GM23248 (cell line): ENCODE measurements at regions not wholly inside any gene's neighbourhood (a gene's known extent, or its start where the extent isn't known, plus 50 kb on each side); places are given as distances from the start of the nearest gene placed in this dataset.
"Not testable (repeated sequence)": the region's sequence is repeated elsewhere in the genome, so short reads cannot be mapped to it uniquely, and the experiment has no call there.

ENCODE experiments used
- DNase-seq: peaks from one replicate; pipeline ENCODE4 v3.0.0-alpha.2; 2015
- H2AFZ ChIP-seq: fragments of 200-600 bp; sonication (generic); 2 replicates; pipeline ENCODE4 v1.6.1; 2016; ENCODE audit warnings: antibody characterized with exemption
- H3F3A ChIP-seq: fragments of 200-600 bp; sonication (generic); 2 replicates; pipeline ENCODE4 v1.6.1; 2016; ENCODE audit warnings: mild to moderate bottlenecking, antibody characterized with exemption, mixed run types; ENCODE audit not compliant: insufficient read depth
- H3K27ac ChIP-seq: fragments of 200-600 bp; sonication (generic); 2 replicates; pipeline ENCODE4 v1.5.1; 2016; ENCODE audit warnings: mild to moderate bottlenecking
- H3K27me3 ChIP-seq: fragments of 200-600 bp; sonication (generic); replicated peaks from 2 replicates; pipeline ENCODE4 v1.6.1; 2016; ENCODE audit warnings: mild to moderate bottlenecking; ENCODE audit not compliant: insufficient read depth
- H3K36me3 ChIP-seq: fragments of 200-600 bp; sonication (generic); 2 replicates; pipeline ENCODE4 v1.6.1; 2016; ENCODE audit warnings: low read depth, mild to moderate bottlenecking
- H3K4me1 ChIP-seq: fragments of 200-600 bp; sonication (generic); 2 replicates; pipeline ENCODE4 v1.6.1; 2016; ENCODE audit warnings: mild to moderate bottlenecking; ENCODE audit not compliant: insufficient read depth
- H3K4me2 ChIP-seq: fragments of 200-600 bp; sonication (generic); one replicate; pipeline ENCODE4 v1.6.1; 2016; ENCODE audit warnings: mild to moderate bottlenecking; ENCODE audit not compliant: unreplicated experiment
- H3K4me3 ChIP-seq: fragments of 200-600 bp; sonication (generic); 2 replicates; pipeline ENCODE4 v1.5.1; 2016; ENCODE audit warnings: mild to moderate bottlenecking
- H3K79me2 ChIP-seq: fragments of 200-600 bp; sonication (generic); 2 replicates; pipeline ENCODE4 v1.6.1; 2016; ENCODE audit warnings: mild to moderate bottlenecking; ENCODE audit not compliant: insufficient read depth
- H3K9ac ChIP-seq: fragments of 200-600 bp; sonication (generic); 2 replicates; pipeline ENCODE4 v1.6.1; 2016; ENCODE audit warnings: mild to moderate bottlenecking
- H3K9me2 ChIP-seq: fragments of 200-600 bp; sonication (generic); 2 replicates; pipeline ENCODE4 v1.6.1; 2016; ENCODE audit warnings: mixed run types, mild to moderate bottlenecking, moderate library complexity; ENCODE audit not compliant: insufficient read depth
- H3K9me3 ChIP-seq: fragments of 200-600 bp; sonication (generic); one replicate; pipeline ENCODE4 v1.6.1; 2017; ENCODE audit warnings: low read depth
- H4K20me1 ChIP-seq: fragments of 200-600 bp; sonication (generic); 2 replicates; pipeline ENCODE4 v1.6.0; 2016; ENCODE audit not compliant: insufficient read depth
- EZH2 ChIP-seq: fragments of 200-600 bp; sonication (generic); IDR thresholded peaks from 2 replicates; pipeline ENCODE4 v1.6.1; 2018; ENCODE audit warnings: antibody characterized with exemption, mild to moderate bottlenecking; ENCODE audit not compliant: insufficient read depth, poor library complexity, severe bottlenecking
- EZH2phosphoT487 ChIP-seq: fragments of 200-600 bp; sonication (generic); IDR thresholded peaks from 2 replicates; pipeline ENCODE4 v1.6.1; 2018; ENCODE audit warnings: antibody characterized with exemption, moderate library complexity, mild to moderate bottlenecking, low read depth; ENCODE audit not compliant: insufficient read depth
- WGBS, 2 experiments: methylation state at CpG; one replicate each; pipeline ENCODE4 v1.1.6; 2015 to 2017; ENCODE audit warnings: low lambda C conversion rate in 2 of 2, low coverage in 1 of 2; ENCODE audit errors: missing lambda C conversion rate in 2 of 2; 5-methylcytosine and 5-hydroxymethylcytosine counted together
- in situ Hi-C: fragments of 300-500 bp; cut with MboI; formaldehyde crosslinking; loops from 2 replicates; pipeline ENCODE4 v1.15.0; 2020

- Histone ChIP-seq H3K4me3 (no peak overlapping the region), H3K79me2 (no peaks in the 10 kb centered on the region), H3K27me3 (no peaks in the 10 kb centered on the region), H3F3A (no peaks in the 10 kb centered on the region), H3K36me3 (no peaks in the 10 kb centered on the region), H3K9me3 (no peaks in the 10 kb centered on the region), H3K9ac (no peak overlapping the region), H3K4me2 (no peak overlapping the region), H3K9me2 (no peaks in the 10 kb centered on the region), H2AFZ (no peak overlapping the region), H4K20me1 (no peaks in the 10 kb centered on the region), H3K27ac (no peak overlapping the region), H3K4me1 (no peaks in the 10 kb centered on the region)
- in situ Hi-C loops = no loop called here
- WGBS, 2 experiments = 15 to 16% methylated on average over 2 of the region's 2 CpGs
- DNase-seq = no peak
- TF ChIP-seq EZH2phosphoT487 (no peak), EZH2 (no peak)
Measured at GRCh38 chr1:83493633-83494032, 505.3 kb downstream of the TTLL7 start.

DNA sequence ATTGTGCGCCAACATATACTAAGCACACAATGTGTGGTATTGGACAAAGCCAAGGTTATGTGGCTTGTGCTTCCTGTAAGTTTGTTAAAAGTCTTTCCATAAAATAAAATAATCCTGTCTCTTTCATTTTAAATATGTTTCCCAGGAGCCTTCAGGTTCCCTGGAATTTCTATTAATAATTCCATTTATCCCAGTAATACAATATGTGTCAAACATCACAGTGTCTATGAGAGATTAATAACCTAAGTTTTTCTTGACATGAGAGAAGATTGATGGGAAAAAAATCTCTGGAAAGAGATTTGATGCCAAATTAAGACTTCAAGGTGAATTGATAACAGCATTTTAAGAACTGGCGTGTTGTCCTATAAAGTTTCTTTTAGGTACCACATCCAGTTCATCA is 507.0 kb downstream of the TTLL7 start:
- no peaks in the 10 kb centered on the region for H3K4me1 ChIP-seq
- H3K4me3 ChIP-seq = no peak overlapping the region
- H3K27ac ChIP-seq = no peak overlapping the region
- 84 to 100% methylated on average over 2 of the region's 2 CpGs for WGBS, 2 experiments
- H3K9me3 ChIP-seq = no peaks in the 10 kb centered on the region
- no peak for TF ChIP-seq EZH2
- no peak for TF ChIP-seq EZH2phosphoT487
- no peaks in the 10 kb centered on the region for H3K79me2 ChIP-seq
- H3K4me2 ChIP-seq = no peak overlapping the region
- no peak for DNase-seq
- H3K27me3 ChIP-seq = no peaks in the 10 kb centered on the region
- no peaks in the 10 kb centered on the region for H3K9me2 ChIP-seq
- no peaks in the 10 kb centered on the region for H3F3A ChIP-seq
- no peaks in the 10 kb centered on the region for H3K36me3 ChIP-seq
- no peak overlapping the region for H2AFZ ChIP-seq
- H3K9ac ChIP-seq = no peak overlapping the region
- H4K20me1 ChIP-seq = no peaks in the 10 kb centered on the region
- in situ Hi-C loops = no loop called here

GRCh38 chr1:83490988-83491387 is 507.9 kb downstream of the TTLL7 start:
- H3K9me3 ChIP-seq = no peaks in the 10 kb centered on the region
- no peak overlapping the region for H3K27ac ChIP-seq
- no peak overlapping the region for H3K4me3 ChIP-seq
- TF ChIP-seq EZH2 = no peak
- TF ChIP-seq EZH2phosphoT487 = no peak
- no peaks in the 10 kb centered on the region for H3F3A ChIP-seq
- no peak for DNase-seq
- no peaks in the 10 kb centered on the region for H3K79me2 ChIP-seq
- in situ Hi-C loops = no loop called here
- no peaks in the 10 kb centered on the region for H3K4me1 ChIP-seq
- no peak overlapping the region for H2AFZ ChIP-seq
- no peaks in the 10 kb centered on the region for H3K36me3 ChIP-seq
- H3K9me2 ChIP-seq = no peaks in the 10 kb centered on the region
- no peaks in the 10 kb centered on the region for H4K20me1 ChIP-seq
- no peaks in the 10 kb centered on the region for H3K27me3 ChIP-seq
- H3K4me2 ChIP-seq = no peak overlapping the region
- no peak overlapping the region for H3K9ac ChIP-seq

GRCh38 chr1:83488105-83488504 is 510.8 kb downstream of the TTLL7 start:
- H4K20me1 ChIP-seq, H3K27me3 ChIP-seq, H3K4me2 ChIP-seq, H3K9ac ChIP-seq, H3K9me2 ChIP-seq, DNase-seq, H3K9me3 ChIP-seq, H2AFZ ChIP-seq, H3K4me1 ChIP-seq, H3F3A ChIP-seq, H3K27ac ChIP-seq, H3K79me2 ChIP-seq, in situ Hi-C loops, H3K4me3 ChIP-seq, H3K36me3 ChIP-seq: not testable (repeated sequence)

GRCh38 chr1:83487460-83487859 is 511.5 kb downstream of the TTLL7 start:
- H3K9me3 ChIP-seq, H3K9me2 ChIP-seq, H3K4me1 ChIP-seq, in situ Hi-C loops, H3K27me3 ChIP-seq, H3K27ac ChIP-seq, H4K20me1 ChIP-seq, DNase-seq, H3K4me3 ChIP-seq, H3K4me2 ChIP-seq, H2AFZ ChIP-seq, H3K79me2 ChIP-seq, H3K36me3 ChIP-seq, H3F3A ChIP-seq, H3K9ac ChIP-seq: not testable (repeated sequence)
- WGBS, 2 experiments = 50 to 52% methylated on average over 1 of the region's 1 CpG

DNA sequence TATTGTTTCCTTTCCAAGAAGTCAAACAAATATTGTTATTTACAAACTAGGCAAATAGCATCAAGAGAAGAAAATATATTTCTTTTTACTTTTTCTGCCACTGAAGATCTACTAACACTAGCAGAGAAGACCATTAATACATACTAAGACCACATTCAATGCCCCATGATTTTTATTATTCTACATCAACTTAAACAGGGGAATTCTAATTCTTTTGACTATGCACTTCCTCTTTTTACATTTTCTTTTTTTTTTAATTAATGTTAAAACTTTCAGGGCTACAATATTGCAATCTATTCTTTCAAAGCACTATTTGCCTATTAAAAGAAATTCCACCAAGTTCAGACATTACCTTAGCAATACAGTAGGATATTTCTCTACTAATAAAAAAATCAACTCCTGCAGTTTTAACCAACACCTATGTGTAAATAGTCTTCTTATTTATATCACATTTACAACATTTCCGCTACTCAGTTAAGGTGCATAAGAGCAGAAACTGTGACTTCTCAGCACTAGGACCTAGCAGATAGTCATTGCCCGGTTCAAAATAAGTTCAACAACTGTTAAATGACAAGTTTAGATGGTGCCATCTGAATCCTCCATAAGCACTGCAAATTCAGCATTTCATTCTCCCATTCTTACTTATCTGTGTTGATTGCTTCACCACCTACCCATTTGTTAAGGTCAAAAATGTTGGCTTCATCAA is 513.5 kb downstream of the TTLL7 start:
- H3K27me3 ChIP-seq, H3K4me1 ChIP-seq, H3K4me3 ChIP-seq, H3K36me3 ChIP-seq, in situ Hi-C loops, H3F3A ChIP-seq, H2AFZ ChIP-seq, H3K9me3 ChIP-seq, H3K9me2 ChIP-seq, H3K9ac ChIP-seq, H3K79me2 ChIP-seq, H3K4me2 ChIP-seq, H4K20me1 ChIP-seq, DNase-seq, H3K27ac ChIP-seq: not testable (repeated sequence)
- 49 to 63% methylated on average over 2 of the region's 2 CpGs for WGBS, 2 experiments

DNA sequence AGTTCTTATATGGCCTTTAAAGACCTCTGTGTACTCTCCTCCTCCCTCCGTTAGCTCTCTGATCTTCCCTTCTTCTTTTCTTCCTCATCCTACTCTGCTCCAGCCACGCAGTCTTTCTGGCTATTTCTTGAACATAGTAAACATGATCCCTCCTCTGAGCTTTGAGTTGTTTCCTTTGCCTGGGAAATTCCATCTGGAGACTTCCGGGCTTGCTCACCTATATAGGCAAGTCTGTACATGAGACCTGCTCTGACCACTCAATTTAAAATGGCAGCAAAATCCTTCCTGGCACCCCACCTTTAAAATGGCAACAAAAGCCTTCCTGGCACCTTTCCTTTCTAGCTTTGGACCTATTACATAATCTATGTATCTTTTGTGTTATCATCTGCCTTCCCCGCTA is 517.6 kb downstream of the TTLL7 start:
- H3K4me2 ChIP-seq, H3K27ac ChIP-seq, H3K4me3 ChIP-seq, H3K9me2 ChIP-seq, H2AFZ ChIP-seq, H3K4me1 ChIP-seq, in situ Hi-C loops, H3K9ac ChIP-seq, H3K36me3 ChIP-seq, H3K9me3 ChIP-seq, H4K20me1 ChIP-seq, H3K27me3 ChIP-seq, H3K79me2 ChIP-seq, DNase-seq, H3F3A ChIP-seq: not testable (repeated sequence)
- 73 to 85% methylated on average over 2 to 3 of the region's 4 CpGs for WGBS, 2 experiments
